GM12892 (cell line): ENCODE measurements at regions not wholly inside any gene's neighbourhood (a gene's known extent, or its start where the extent isn't known, plus 50 kb on each side); places are given as distances from the start of the nearest gene placed in this dataset.

Experiments used
- POLR2A ChIP-seq: IDR thresholded peaks from 2 replicates; pipeline ENCODE4 v1.6.1; 2011; ENCODE audit warnings: low read depth, low read length, control low read depth
- POLR2AphosphoS5 ChIP-seq: IDR thresholded peaks from 2 replicates; pipeline ENCODE4 v1.6.1; 2011; ENCODE audit warnings: low read depth, low read length, control low read depth
- TAF1 ChIP-seq: IDR thresholded peaks from 2 replicates; pipeline ENCODE4 v1.6.1; 2011; ENCODE audit warnings: low read depth, mild to moderate bottlenecking, control low read depth, low read length, borderline replicate concordance

- TF ChIP-seq TAF1: no peak
- TF ChIP-seq POLR2A: no peak
- TF ChIP-seq POLR2AphosphoS5: no peak
These were observed 251.6 kb upstream of the SLC16A7 start for GRCh38 chr12:59344224-59344623.
